ENCODE measurements at regions not wholly inside any gene's neighbourhood (a gene's known extent, or its start where the extent isn't known, plus 50 kb on each side); places are given as distances from the start of the nearest gene placed in this dataset.
A peak's percentile ranks its signal among the peaks of the same experiment; 100 is the strongest.

GRCh38 chr6:23202207-23202606 lies 632.8 kb downstream of the HDGFL1 start:
- no peak for DNase-seq (ENCODE audit: low spot score)

DNA sequence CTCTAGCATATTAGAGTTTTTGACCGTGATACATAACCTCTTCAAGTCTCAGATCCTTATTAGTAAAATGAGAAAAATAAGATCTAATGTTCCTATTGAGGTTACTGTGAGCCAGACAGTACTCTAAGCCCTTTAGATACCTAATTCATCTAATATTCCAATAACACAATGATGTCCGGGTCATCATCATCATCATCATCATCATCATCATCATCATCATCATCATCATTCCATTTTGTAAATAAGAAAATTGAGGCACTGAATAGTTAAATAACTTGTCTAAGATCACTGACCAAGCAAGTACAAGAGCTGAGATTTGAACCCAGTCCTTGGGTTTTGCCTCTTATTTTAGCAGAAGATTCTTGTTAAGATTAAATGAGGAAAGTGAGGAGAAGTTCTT lies 643.0 kb downstream of the HDGFL1 start:
- no peak for DNase-seq (ENCODE audit: low spot score)

DNA sequence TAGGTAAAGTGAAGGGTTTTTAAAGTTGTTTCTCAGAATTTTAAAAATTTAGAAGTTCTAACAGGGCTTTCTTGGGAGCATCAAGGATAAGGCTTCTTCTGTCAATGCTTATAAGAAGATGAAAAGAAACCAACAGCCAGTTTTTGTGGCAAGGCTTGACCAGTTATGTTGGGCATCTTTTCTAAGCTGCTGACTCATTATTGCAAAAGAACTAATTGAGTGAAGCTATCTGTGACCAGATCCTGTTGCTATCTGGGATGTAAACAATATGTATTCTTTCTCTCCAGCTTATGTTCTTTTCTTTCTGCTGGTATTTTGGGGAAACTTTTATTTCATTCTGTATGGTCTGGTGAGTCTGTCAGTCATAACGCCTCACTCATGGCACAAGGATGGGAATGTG lies 643.8 kb downstream of the HDGFL1 start:
- DNase-seq (ENCODE audit: low spot score), result no peak

DNA sequence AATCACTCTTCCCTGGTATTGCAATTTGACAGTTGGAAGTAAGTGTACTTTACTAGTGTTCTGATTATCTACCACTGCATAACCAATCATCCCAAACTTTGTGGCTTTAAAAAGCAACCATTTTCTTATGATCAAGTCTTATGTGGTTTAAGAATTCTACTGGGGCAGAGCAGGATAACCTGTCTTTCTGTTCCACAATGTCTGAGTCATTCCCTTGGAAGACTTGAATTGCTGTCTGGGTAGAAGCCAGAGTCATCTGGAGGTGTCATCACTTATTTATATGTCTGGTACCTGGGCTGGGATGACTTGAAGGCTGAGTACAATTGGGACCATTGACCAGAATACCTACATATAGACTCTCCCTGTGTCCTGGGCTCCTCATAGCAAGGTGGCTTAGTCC lies 644.3 kb downstream of the HDGFL1 start:
- no peak for DNase-seq (ENCODE audit: low spot score)

DNA sequence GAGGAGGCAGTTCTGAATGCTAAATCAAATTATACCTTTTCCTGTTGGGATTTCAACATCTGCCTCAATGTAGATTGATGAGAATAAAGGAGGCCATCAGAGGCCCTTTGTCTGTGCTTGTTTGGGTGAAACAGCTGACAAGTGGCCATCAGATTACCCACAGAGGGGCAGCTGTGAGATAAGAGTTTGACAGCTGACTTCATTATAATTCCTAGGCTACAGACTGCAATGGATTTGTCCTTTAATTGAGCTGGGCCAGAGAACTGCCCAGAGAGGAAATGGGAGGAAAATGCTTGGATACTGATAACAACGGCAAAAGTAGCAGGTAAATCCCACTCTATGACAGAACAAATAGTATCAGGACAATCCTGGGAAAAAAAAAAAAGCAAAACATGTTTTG lies 649.4 kb downstream of the HDGFL1 start:
- DNase-seq (ENCODE audit: low spot score), result peak; percentile 98

DNA sequence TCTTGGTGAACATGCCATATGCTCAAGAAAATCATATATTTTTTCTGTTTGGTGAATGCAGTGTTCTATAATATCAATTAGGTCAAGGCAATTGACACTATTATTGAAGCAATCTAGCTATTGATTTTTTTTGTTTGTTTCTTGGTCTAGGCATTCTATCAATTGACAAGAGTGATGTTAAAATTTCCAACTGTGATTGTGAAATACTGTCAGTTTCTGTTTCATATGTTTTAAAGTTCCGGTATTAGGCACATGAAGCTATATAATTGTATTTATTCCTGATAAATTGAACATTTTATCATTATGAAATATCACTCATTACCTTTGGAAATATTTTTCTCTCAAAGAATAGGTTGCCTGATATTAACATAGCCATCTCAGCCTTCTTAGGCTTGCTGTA lies 653.4 kb downstream of the HDGFL1 start:
- DNase-seq (ENCODE audit: low spot score), result no peak

GRCh38 chr6:23224540-23224939 lies 655.2 kb downstream of the HDGFL1 start:
- DNase-seq (ENCODE audit: low spot score), result no peak

DNA sequence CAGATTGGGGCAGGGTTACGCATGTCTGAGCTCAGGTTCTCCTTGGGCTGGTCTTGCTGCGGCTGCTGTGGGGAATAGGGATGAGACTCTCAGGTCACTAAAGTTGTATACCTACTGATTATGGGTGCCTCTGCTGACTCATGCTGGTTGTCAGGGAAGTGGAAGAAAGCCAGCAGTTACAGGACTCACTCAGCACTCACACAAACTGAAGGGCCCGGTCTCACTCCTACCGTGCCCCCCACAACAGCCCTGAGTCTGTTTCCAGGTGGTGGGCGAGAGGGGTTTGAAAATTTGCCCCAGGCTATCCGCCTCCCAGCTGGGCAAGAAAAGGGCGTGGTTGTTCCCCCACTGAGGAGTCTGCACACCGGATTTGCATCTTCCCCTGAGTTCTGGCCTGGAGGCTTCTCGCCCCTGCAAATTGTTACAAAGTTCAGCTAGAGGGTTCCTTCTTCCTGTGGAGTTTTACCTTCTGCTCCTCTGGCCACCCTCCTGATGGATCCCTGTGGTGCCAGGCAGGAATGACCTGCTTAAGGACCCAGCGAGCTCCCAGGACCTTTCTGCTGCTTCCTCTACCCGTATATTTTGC lies 659.2 kb downstream of the HDGFL1 start:
- no peak for DNase-seq (ENCODE audit: low spot score)

DNA sequence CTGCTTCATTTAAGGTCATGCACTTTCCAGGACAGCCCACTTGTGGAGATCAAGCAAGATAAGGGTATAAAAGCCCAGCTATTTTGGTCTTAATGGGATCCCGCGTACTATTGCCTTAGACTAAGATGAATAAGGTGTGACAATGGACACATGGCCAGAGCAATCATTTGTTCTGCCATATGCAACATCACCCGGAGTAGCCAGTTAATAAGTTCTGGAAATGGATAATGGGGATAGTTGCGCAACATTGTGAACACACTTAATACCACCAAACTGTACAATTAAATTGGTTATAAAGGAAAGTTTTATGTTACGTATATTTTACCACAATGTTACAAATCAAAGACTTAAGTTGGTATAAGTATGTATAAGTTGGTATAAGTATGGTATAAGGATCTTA lies 674.5 kb downstream of the HDGFL1 start:
- DNase-seq (ENCODE audit: low spot score), result peak; percentile 25

DNA sequence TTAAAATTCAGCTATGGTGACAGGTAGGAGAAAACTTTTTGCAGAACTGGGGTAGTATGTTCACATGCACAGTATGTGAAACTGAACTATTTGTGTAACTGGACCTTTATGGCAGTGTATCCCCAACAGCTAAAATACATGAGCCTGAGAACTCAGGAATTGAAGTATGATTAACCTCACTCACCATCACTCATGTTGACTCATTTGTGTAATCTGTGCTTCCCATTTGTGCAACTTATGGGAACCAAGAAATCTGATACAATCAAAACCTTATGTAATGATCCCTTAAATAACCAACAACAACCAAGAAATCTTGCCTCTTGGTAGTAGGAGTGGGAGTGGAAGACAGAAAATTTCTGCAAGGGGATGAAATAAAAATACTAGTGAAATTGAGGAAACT lies 674.9 kb downstream of the HDGFL1 start:
- DNase-seq (ENCODE audit: low spot score), result no peak

DNA sequence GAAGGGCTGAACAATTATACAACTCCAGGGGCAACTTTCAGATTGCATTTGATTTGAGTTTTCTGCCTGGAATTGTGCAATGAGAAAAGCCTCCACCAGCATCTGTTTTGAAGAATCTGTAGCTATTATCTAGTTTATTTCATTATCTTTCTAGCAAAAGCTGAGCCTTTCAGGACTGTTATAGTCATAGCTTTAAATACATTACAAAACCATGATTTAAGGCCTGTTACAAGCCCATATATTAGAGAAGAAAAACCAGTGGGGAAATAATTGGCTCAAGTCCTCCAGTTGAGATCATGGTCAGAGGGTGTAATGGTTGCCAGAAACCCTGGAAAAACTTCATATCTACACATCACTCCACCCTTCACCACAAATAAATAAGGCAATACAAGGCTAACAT lies 676.2 kb downstream of the HDGFL1 start:
- peak; percentile 75 for DNase-seq (ENCODE audit: low spot score)

GRCh38 chr6:23246896-23247295 lies 677.5 kb downstream of the HDGFL1 start:
- DNase-seq (ENCODE audit: low spot score), result no peak

GRCh38 chr6:23250556-23250955 lies 681.2 kb downstream of the HDGFL1 start:
- DNase-seq (ENCODE audit: low spot score), result no peak

GRCh38 chr6:23262864-23263263 lies 693.5 kb downstream of the HDGFL1 start:
- no peak for DNase-seq (ENCODE audit: low spot score)

GRCh38 chr6:23265270-23265669 lies 695.9 kb downstream of the HDGFL1 start:
- DNase-seq (ENCODE audit: low spot score), result no peak

DNA sequence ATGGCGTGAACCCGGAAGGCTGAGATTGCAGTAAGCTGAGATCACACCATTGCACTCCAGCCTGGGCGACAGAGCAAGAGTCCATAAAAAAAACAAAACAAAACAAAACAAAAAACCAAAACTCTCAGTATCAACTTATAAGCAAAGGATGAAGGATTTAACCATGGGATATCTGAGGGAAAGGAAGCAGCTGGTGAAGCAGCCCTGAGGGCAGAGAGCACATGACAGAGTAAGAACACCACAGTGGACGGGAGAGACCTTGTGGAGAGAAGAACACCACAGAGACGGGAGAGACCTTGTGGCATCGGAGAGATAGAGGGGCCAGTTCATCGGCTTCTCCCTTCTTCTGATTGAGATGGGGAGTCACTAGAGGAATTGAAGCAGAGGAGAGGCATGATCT lies 697.2 kb downstream of the HDGFL1 start:
- no peak for DNase-seq (ENCODE audit: low spot score)

DNA sequence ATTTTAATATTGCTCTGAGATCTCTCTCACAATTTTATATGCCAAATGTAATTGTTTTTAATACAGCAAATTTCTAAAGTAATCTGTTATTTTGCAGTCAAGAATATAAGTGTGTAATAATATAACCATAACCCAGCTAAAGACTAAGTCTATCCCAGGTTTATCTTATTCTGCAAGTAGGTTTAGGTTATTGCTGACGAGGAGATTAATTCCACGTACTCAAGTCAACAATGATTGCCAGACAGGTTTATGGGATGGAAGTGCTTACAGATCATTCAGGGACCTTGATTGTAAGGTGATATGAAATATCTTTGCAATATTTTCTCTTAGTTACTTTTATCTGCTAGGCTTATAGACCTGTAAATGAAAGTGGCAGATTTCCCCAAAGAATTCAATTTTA lies 698.3 kb downstream of the HDGFL1 start:
- no peak for DNase-seq (ENCODE audit: low spot score)

DNA sequence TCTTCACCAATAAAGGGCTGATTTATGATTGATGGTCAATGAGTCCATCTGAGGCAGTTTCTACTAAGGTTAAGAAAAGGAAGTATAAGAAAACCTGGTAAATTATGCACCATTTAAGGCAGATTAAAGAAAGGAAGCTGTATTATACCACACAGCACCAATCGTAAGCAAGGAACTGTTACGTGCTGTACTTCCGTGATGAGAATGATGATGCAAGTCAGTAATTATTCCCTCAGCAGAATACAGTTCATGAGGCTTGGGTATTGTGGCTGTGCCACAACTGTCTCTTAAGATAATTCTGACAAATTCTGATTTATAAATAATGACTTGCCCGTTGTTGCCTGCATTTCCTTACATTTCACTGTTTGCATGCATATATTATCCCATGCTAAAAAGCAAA lies 699.0 kb downstream of the HDGFL1 start:
- no peak for DNase-seq (ENCODE audit: low spot score)

DNA sequence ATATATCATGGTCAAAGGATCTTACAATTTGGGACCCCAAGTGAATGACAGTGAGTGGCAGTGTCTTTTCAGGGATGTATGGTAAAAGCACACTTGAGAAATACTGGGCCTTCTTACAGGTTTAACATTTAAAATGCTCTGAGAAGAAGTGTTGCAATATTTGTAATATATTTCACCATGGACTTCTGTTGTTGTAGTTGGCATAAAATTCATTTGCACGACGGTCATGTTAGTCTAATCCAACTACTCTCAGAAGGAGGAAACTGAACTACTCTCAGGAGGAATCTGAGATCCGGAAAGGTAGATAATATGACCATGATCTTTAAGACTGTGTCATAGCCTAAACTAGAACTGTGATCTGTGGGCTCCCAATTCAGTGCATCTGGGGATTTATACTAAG lies 700.1 kb downstream of the HDGFL1 start:
- no peak for DNase-seq (ENCODE audit: low spot score)

GRCh38 chr6:23272536-23272935 lies 703.2 kb downstream of the HDGFL1 start:
- DNase-seq (ENCODE audit: low spot score), result no peak

DNA sequence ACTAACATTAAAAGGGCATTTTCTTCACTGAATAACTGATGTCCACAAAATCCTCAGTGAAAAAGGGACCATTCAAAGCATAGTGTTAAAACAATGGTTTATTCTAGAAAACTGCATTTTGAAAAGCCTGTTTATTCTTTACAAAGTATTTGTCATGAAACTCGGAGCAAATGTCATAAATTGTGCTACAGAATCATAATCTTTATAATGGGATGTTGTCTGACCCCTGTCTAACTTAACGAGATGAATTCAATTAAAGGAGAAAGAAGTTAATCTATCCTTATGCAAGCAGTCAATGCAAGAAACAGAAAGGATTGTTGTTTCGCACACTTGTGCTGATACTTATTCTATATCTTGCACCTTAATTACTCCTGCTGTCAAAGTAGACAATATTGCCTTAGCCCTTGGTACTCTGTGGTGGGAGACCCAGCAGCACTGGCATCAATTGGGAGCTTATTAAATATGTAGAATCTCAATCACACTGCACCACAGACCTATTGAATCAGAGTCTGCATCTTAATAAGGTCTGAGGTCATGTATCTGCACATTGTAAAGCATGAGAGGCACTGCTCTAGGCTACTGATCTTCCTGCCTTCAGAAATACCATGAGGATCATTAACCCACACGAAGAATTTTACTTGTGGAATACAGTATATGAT lies 708.3 kb downstream of the HDGFL1 start:
- DNase-seq (ENCODE audit: low spot score), result peak; percentile 82

- DNase-seq (ENCODE audit: low spot score), result no peak
Measured at GRCh38 chr6:23278180-23278532, 708.8 kb downstream of the HDGFL1 start.

- no peak for DNase-seq (ENCODE audit: low spot score)
Measured at GRCh38 chr6:23280437-23280836, 711.1 kb downstream of the HDGFL1 start.
